ENCODE measurements at regions not wholly inside any gene's neighbourhood (a gene's known extent, or its start where the extent isn't known, plus 50 kb on each side); places are given as distances from the start of the nearest gene placed in this dataset.

DNA sequence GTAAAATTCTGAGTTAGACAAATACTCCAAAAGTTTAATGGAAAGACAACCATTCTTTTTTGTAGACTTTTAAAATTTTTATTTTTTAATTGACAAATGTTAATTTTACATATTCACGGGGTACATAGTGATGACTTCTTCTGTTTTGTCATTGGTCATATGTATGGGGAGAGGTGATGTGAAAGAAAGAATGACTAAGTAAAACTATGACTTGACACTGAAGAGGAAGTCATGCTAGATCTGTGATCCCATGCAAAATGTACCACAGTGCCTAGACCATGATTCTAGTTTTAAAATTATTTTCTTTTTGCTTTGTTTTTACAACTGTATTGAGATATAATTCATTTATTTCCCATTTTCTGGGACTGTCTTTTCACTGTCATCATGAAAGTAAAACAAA, 281.6 kb downstream of the MBNL1 start:
- Histone ChIP-seq H3K4me2 (ENCODE audit: low read depth, low read length, poor library complexity, severe bottlenecking) (no peak overlapping the region), H3K79me2 (ENCODE audit: insufficient read depth, low read length) (no peaks in the 10 kb centered on the region), H3F3A (ENCODE audit: insufficient read depth) (no peaks in the 10 kb centered on the region), H3K9me3 (ENCODE audit: insufficient read depth, low read length) (no peaks in the 10 kb centered on the region), H2AFZ (ENCODE audit: low read depth, low read length, severe bottlenecking) (no peak overlapping the region), H4K20me1 (ENCODE audit: low read depth, low read length) (no peaks in the 10 kb centered on the region), H3K9ac (ENCODE audit: low read length) (no peak overlapping the region), H3K27ac (ENCODE audit: low read depth, low read length) (no peak overlapping the region), H3K36me3 (ENCODE audit: low read length) (no peaks in the 10 kb centered on the region), H3K4me3 (ENCODE audit: insufficient read depth, low read length, poor library complexity, severe bottlenecking) (no peak overlapping the region), H3K27me3 (ENCODE audit: low read length) (no peaks in the 10 kb centered on the region), H3K9me2 (replicated peaks; ENCODE audit: insufficient read depth, low read length) (no peaks in the 10 kb centered on the region)
- TF ChIP-seq EZH2phosphoT487 (conservative IDR thresholded peaks at IDR 0.05; ENCODE audit: low read length) (no peak), CTCF (IDR thresholded peaks at IDR 0.05; ENCODE audit: insufficient read depth, low read length, poor library complexity, severe bottlenecking) (no peak)

- Histone ChIP-seq H3K27me3 (ENCODE audit: low read length) (no peaks in the 10 kb centered on the region), H2AFZ (ENCODE audit: low read depth, low read length, severe bottlenecking) (no peak overlapping the region), H4K20me1 (ENCODE audit: low read depth, low read length) (no peaks in the 10 kb centered on the region), H3K4me2 (ENCODE audit: low read depth, low read length, poor library complexity, severe bottlenecking) (no peak overlapping the region), H3F3A (ENCODE audit: insufficient read depth) (no peaks in the 10 kb centered on the region), H3K36me3 (ENCODE audit: low read length) (no peaks in the 10 kb centered on the region), H3K9ac (ENCODE audit: low read length) (no peak overlapping the region), H3K27ac (ENCODE audit: low read depth, low read length) (no peak overlapping the region), H3K4me3 (ENCODE audit: insufficient read depth, low read length, poor library complexity, severe bottlenecking) (no peak overlapping the region), H3K9me2 (replicated peaks; ENCODE audit: insufficient read depth, low read length) (no peaks in the 10 kb centered on the region), H3K79me2 (ENCODE audit: insufficient read depth, low read length) (no peaks in the 10 kb centered on the region), H3K9me3 (ENCODE audit: insufficient read depth, low read length) (no peaks in the 10 kb centered on the region)
- TF ChIP-seq EZH2phosphoT487 (conservative IDR thresholded peaks at IDR 0.05; ENCODE audit: low read length), result no peak
Measured at GRCh38 chr3:152554980-152555379, 280.0 kb upstream of the P2RY1 start.

GRCh38 chr3:152555666-152556291, 279.2 kb upstream of the P2RY1 start:
- TF ChIP-seq CTCF (IDR thresholded peaks at IDR 0.05; ENCODE audit: insufficient read depth, low read length, poor library complexity, severe bottlenecking) (no peak), EZH2phosphoT487 (conservative IDR thresholded peaks at IDR 0.05; ENCODE audit: low read length) (no peak)
- no peak overlapping the region for H3K27ac ChIP-seq (ENCODE audit: low read depth, low read length)

DNA sequence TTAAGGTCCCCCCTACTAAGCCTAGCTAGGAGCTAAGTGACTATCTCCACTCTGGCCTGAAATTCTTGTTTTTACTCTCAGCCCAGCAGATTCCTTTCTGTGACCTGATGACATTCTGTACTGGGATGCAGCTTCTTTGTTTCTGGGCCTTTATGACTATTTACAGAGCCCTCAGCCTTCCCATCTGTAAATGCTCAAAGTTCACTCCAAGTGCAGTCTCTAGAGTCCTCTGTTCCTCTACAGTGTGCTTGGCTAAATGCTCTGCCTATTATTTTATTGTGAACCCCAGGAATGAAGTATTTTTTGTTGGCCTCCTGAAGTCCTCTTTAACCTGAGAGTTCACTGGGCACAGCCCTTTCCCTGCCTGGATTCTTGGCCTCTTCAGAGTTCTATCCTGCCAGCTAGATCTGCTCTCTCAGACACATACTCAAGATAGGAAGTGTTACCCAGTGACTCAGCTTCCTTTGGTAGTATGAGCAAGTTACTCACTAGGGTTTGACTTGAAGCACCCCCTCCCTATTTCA, 278.1 kb upstream of the P2RY1 start:
- Histone ChIP-seq H3K9me2 (replicated peaks; ENCODE audit: insufficient read depth, low read length) (no peaks in the 10 kb centered on the region), H4K20me1 (ENCODE audit: low read depth, low read length) (no peaks in the 10 kb centered on the region), H3K4me2 (ENCODE audit: low read depth, low read length, poor library complexity, severe bottlenecking) (no peak overlapping the region), H3K27me3 (ENCODE audit: low read length) (no peaks in the 10 kb centered on the region), H3K4me3 (ENCODE audit: insufficient read depth, low read length, poor library complexity, severe bottlenecking) (no peak overlapping the region), H3K9me3 (ENCODE audit: insufficient read depth, low read length) (no peaks in the 10 kb centered on the region), H3F3A (ENCODE audit: insufficient read depth) (no peaks in the 10 kb centered on the region), H3K36me3 (ENCODE audit: low read length) (no peaks in the 10 kb centered on the region), H3K9ac (ENCODE audit: low read length) (no peak overlapping the region), H3K27ac (ENCODE audit: low read depth, low read length) (no peak overlapping the region), H2AFZ (ENCODE audit: low read depth, low read length, severe bottlenecking) (no peak overlapping the region), H3K79me2 (ENCODE audit: insufficient read depth, low read length) (no peaks in the 10 kb centered on the region)
- TF ChIP-seq EZH2phosphoT487 (conservative IDR thresholded peaks at IDR 0.05; ENCODE audit: low read length) (no peak), CTCF (IDR thresholded peaks at IDR 0.05; ENCODE audit: insufficient read depth, low read length, poor library complexity, severe bottlenecking) (no peak)

More at GRCh38 chr3:152555666-152556291, 279.2 kb upstream of the P2RY1 start:
- Histone ChIP-seq H3K79me2 (ENCODE audit: insufficient read depth, low read length) (no peaks in the 10 kb centered on the region), H3K27me3 (ENCODE audit: low read length) (no peaks in the 10 kb centered on the region), H3K4me2 (ENCODE audit: low read depth, low read length, poor library complexity, severe bottlenecking) (no peak overlapping the region), H3K36me3 (ENCODE audit: low read length) (no peaks in the 10 kb centered on the region), H3K4me3 (ENCODE audit: insufficient read depth, low read length, poor library complexity, severe bottlenecking) (no peak overlapping the region), H3K9me3 (ENCODE audit: insufficient read depth, low read length) (no peaks in the 10 kb centered on the region), H3K9ac (ENCODE audit: low read length) (no peak overlapping the region), H3K9me2 (replicated peaks; ENCODE audit: insufficient read depth, low read length) (no peaks in the 10 kb centered on the region), H4K20me1 (ENCODE audit: low read depth, low read length) (no peaks in the 10 kb centered on the region), H3F3A (ENCODE audit: insufficient read depth) (no peaks in the 10 kb centered on the region), H2AFZ (ENCODE audit: low read depth, low read length, severe bottlenecking) (no peak overlapping the region)

All from SU-DHL-6 (cell line).